ENCODE measurements at regions not wholly inside any gene's neighbourhood (a gene's known extent, or its start where the extent isn't known, plus 50 kb on each side); places are given as distances from the start of the nearest gene placed in this dataset.

DNA sequence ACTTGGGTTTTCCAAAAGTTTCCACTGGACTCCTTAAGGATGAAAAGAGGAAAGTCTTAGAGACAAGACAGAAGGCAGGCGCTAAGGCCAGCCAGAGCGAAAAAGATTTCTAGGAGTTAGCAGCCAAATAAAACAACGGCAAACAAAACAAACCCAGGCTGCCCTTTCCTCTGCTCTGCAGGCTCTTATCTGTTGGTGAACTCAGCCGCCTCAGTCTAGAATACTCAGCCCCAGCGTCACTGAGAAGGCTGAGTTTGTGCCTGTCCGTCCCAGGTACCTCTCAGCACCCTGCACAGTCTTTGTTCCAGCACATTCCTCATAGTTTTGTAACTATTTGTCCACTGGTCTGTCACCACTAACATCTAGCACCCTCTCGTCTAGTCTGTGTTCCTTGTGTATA, 75.6 kb upstream of the FAM9C start:
- TF ChIP-seq POLR2A (IDR thresholded peaks at IDR 0.05; ENCODE audit: low read length) (no peak), GATA1 (IDR thresholded peaks at IDR 0.05; ENCODE audit: low read depth, low read length) (no peak)
